CD14-positive monocyte (primary cell): ENCODE measurements at regions not wholly inside any gene's neighbourhood (a gene's known extent, or its start where the extent isn't known, plus 50 kb on each side); places are given as distances from the start of the nearest gene placed in this dataset.

Experiments
- DNase-seq, 3 donors: peaks; one replicate each; pipeline ENCODE4 v3.0.0-alpha.2; 2011 to 2022
- H2AFZ ChIP-seq: 2 replicates; pipeline ENCODE4 v1.6.0; 2012; ENCODE audit warnings: mild to moderate bottlenecking, low read depth, low read length, inconsistent platforms; ENCODE audit not compliant: insufficient read depth, poor library complexity, severe bottlenecking
- H3K27ac ChIP-seq, 2 donors: 1 replicate in 1 of 2; 2 replicates in 1 of 2; pipeline ENCODE4 v1.5.1; 2012 to 2013; ENCODE audit warnings: low read length in 2 of 2, control low read depth in 1 of 2, inconsistent platforms in 1 of 2, low read depth in 1 of 2, mild to moderate bottlenecking in 1 of 2
- H3K27me3 ChIP-seq, 2 donors: one replicate each; pipeline versions ENCODE4 v1.6.0 to v1.6.1; 2011 to 2013; ENCODE audit warnings: low read length in 2 of 2; ENCODE audit not compliant: control insufficient read depth in 2 of 2, insufficient read depth in 2 of 2
- H3K36me3 ChIP-seq, 2 donors: replicated peaks in 1 of 2; 1 replicate in 1 of 2; 2 replicates in 1 of 2; pipeline versions ENCODE4 v1.5.1 to v1.6.1; 2012 to 2013; ENCODE audit warnings: low read length in 2 of 2, control low read depth in 1 of 2, inconsistent platforms in 1 of 2, mild to moderate bottlenecking in 1 of 2; ENCODE audit not compliant: insufficient read depth in 2 of 2, control insufficient read depth in 1 of 2
- H3K4me1 ChIP-seq, 2 donors: 1 replicate in 1 of 2; 2 replicates in 1 of 2; pipeline versions ENCODE4 v1.5.1 to v1.6.1; 2012 to 2013; ENCODE audit warnings: low read length in 2 of 2, control low read depth in 1 of 2, inconsistent platforms in 1 of 2, mild to moderate bottlenecking in 1 of 2, moderate library complexity in 1 of 2; ENCODE audit not compliant: insufficient read depth in 2 of 2, control insufficient read depth in 1 of 2
- H3K4me2 ChIP-seq: replicated peaks from 2 replicates; pipeline ENCODE3; 2012; ENCODE audit warnings: low read length, moderate library complexity, mild to moderate bottlenecking; ENCODE audit not compliant: poor library complexity, severe bottlenecking; ENCODE audit errors: extremely low read depth
- H3K4me3 ChIP-seq, 3 experiments: fragments of 200-600 bp in 1 of 3; sonication (generic) in 1 of 3; replicated peaks in 1 of 3; 1 replicate in 2 of 3; 2 replicates in 1 of 3; pipeline ENCODE4 v1.5.1; 2011 to 2013; ENCODE audit warnings: low read length in 3 of 3, mild to moderate bottlenecking in 3 of 3, control low read depth in 2 of 3, low read depth in 2 of 3, inconsistent platforms in 1 of 3, moderate library complexity in 1 of 3
- H3K79me2 ChIP-seq: 2 replicates; pipeline ENCODE4 v1.6.0; 2012; ENCODE audit warnings: mild to moderate bottlenecking, control low read depth, inconsistent platforms, low read length, moderate library complexity; ENCODE audit not compliant: insufficient read depth
- H3K9ac ChIP-seq: 2 replicates; pipeline ENCODE4 v1.6.0; 2017; ENCODE audit warnings: low read length, mild to moderate bottlenecking; ENCODE audit not compliant: insufficient read depth, poor library complexity, severe bottlenecking
- H3K9me3 ChIP-seq, 2 donors: replicated peaks in 1 of 2; 1 replicate in 1 of 2; 2 replicates in 1 of 2; pipeline versions ENCODE4 v1.5.1 to v1.6.1; 2012 to 2013; ENCODE audit warnings: low read length in 2 of 2, control low read depth in 1 of 2; ENCODE audit not compliant: control insufficient read depth in 1 of 2, insufficient read depth in 1 of 2
- H4K20me1 ChIP-seq: 2 replicates; pipeline ENCODE4 v1.6.0; 2012; ENCODE audit warnings: mild to moderate bottlenecking, low read length, control low read depth, moderate library complexity; ENCODE audit not compliant: insufficient read depth
- H3K27ac Mint-ChIP-seq, 7 donors: one replicate each; pipeline ENCODE4 v1.8.0; 2020; ENCODE audit warnings: mild to moderate bottlenecking in 7 of 7, mixed read lengths in 7 of 7, moderate library complexity in 6 of 7, inconsistent platforms in 2 of 7
- H3K27me3 Mint-ChIP-seq, 3 donors: one replicate each; pipeline ENCODE4 v1.8.0; 2021 to 2022; ENCODE audit warnings: low read depth in 3 of 3, mild to moderate bottlenecking in 3 of 3, mixed read lengths in 3 of 3, moderate library complexity in 3 of 3, inconsistent platforms in 1 of 3
- H3K36me3 Mint-ChIP-seq, 2 donors: one replicate each; pipeline ENCODE4 v1.8.0; 2020; ENCODE audit warnings: mixed read lengths in 2 of 2, inconsistent platforms in 1 of 2, mild to moderate bottlenecking in 1 of 2
- H3K4me1 Mint-ChIP-seq: one replicate; pipeline ENCODE4 v1.8.0; 2020; ENCODE audit warnings: mild to moderate bottlenecking, mixed read lengths
- H3K4me3 Mint-ChIP-seq, 2 donors: one replicate each; pipeline ENCODE4 v1.8.0; 2020; ENCODE audit warnings: mild to moderate bottlenecking in 2 of 2, mixed read lengths in 2 of 2, moderate library complexity in 1 of 2
- H3K9me3 Mint-ChIP-seq, 7 donors: one replicate each; pipeline ENCODE4 v1.8.0; 2020 to 2022; ENCODE audit warnings: mixed read lengths in 7 of 7, mild to moderate bottlenecking in 6 of 7, moderate library complexity in 6 of 7, inconsistent platforms in 2 of 7
- WGBS: methylation state at CpG from one replicate; pipeline ENCODE4 v1.1.5; 2013; ENCODE audit warnings: missing lambda C conversion rate; ENCODE audit not compliant: insufficient coverage; 5-methylcytosine and 5-hydroxymethylcytosine counted together
- intact Hi-C, 2 donors: fragments of 100-400 bp; cut with micrococcal nuclease; formaldehyde crosslinking; loops; one replicate each; pipeline versions ENCODE4 v1.15.0 to v1.15.1; 2023
- TF ChIP-seq, protein P1 (sequence below): fragments of 200-600 bp; IDR thresholded peaks from one replicate; pipeline ENCODE4 v1.8.0; 2022; ENCODE audit warnings: antibody characterized with exemption, mild to moderate bottlenecking

DNA sequence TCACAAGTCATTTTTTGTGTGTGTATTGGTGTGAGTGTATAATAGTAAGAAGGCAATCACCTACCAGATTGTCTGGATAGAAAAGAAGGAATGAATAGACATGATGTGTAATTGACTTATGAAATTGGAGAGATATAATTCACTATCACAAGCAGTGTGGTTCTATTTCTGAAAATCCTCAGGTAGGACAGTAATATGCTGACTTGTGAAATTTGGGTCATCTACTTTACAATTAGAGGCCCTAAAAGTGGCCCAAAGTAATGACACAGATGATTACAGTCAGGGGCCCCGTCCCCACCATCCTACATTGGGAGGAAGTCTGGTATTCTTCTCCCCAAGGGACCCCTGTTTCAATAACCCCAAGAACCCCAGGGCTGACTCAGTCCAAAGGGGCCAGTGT is 73.6 kb upstream of the SELENOK start:
- H3K4me3 Mint-ChIP-seq: no peak overlapping the region
- TF ChIP-seq, protein P1, sequence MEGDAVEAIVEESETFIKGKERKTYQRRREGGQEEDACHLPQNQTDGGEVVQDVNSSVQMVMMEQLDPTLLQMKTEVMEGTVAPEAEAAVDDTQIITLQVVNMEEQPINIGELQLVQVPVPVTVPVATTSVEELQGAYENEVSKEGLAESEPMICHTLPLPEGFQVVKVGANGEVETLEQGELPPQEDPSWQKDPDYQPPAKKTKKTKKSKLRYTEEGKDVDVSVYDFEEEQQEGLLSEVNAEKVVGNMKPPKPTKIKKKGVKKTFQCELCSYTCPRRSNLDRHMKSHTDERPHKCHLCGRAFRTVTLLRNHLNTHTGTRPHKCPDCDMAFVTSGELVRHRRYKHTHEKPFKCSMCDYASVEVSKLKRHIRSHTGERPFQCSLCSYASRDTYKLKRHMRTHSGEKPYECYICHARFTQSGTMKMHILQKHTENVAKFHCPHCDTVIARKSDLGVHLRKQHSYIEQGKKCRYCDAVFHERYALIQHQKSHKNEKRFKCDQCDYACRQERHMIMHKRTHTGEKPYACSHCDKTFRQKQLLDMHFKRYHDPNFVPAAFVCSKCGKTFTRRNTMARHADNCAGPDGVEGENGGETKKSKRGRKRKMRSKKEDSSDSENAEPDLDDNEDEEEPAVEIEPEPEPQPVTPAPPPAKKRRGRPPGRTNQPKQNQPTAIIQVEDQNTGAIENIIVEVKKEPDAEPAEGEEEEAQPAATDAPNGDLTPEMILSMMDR: no peak
- intact Hi-C loops: no loop called here

GRCh38 chr3:53957831-53958230 is 66.2 kb upstream of the SELENOK start:
- Histone ChIP-seq H3K9ac (no peak overlapping the region), H3K36me3 (no peaks in the 10 kb centered on the region), H3K4me3 (no peak overlapping the region), H3K79me2 (no peaks in the 10 kb centered on the region), H3K4me2 (no peak overlapping the region), H2AFZ (no peak overlapping the region), H3K9me3 (no peaks in the 10 kb centered on the region), H3K27me3 (no peaks in the 10 kb centered on the region), H4K20me1 (no peaks in the 10 kb centered on the region), H3K27ac (no peak overlapping the region), H3K4me1 (no peaks in the 10 kb centered on the region)
- H3K27ac Mint-ChIP-seq: no peak overlapping the region
- TF ChIP-seq, protein P1: no peak
- H3K9me3 Mint-ChIP-seq: peaks cover 0 to 5% (median 4%) of the 10 kb centered on the region in 7 donors
- H3K36me3 Mint-ChIP-seq: no peaks in the 10 kb centered on the region
- no peak for DNase-seq
- H3K4me1 Mint-ChIP-seq: no peaks in the 10 kb centered on the region
- H3K4me3 Mint-ChIP-seq: no peak overlapping the region
- H3K27me3 Mint-ChIP-seq: peaks cover 3 to 4% (median 3%) of the 10 kb centered on the region in 3 donors
- 93% methylated on average over 6 of the region's 10 CpGs for WGBS
- intact Hi-C loops: no loop called here

More for the DNA sequence above, 73.6 kb upstream of the SELENOK start:
- Histone ChIP-seq H3K4me2 (no peak overlapping the region), H3K4me1 (no peaks in the 10 kb centered on the region), H2AFZ (no peak overlapping the region), H3K27ac (no peak overlapping the region), H3K9me3 (peaks cover 9 to 27% of the 10 kb centered on the region in 2 donors), H3K36me3 (no peaks in the 10 kb centered on the region), H3K79me2 (no peaks in the 10 kb centered on the region), H3K9ac (no peak overlapping the region), H3K4me3 (no peak overlapping the region), H4K20me1 (no peaks in the 10 kb centered on the region), H3K27me3 (no peaks in the 10 kb centered on the region)
- Mint-ChIP-seq H3K27ac (no peak overlapping the region), H3K9me3 (peaks cover 2 to 42% (median 25%) of the 10 kb centered on the region in 7 donors), H3K27me3 (peaks cover 1 to 3% (median 3%) of the 10 kb centered on the region in 3 donors), H3K4me1 (no peaks in the 10 kb centered on the region), H3K36me3 (no peaks in the 10 kb centered on the region)
- no CpG with 5 or more reads among the region's 1 CpG for WGBS
- DNase-seq: no peak
